C4-2B (cell line): ENCODE measurements at regions not wholly inside any gene's neighbourhood (a gene's known extent, or its start where the extent isn't known, plus 50 kb on each side); places are given as distances from the start of the nearest gene placed in this dataset.

ENCODE experiments used
- ZFX ChIP-seq: fragments of 450-650 bp; IDR thresholded peaks from 2 replicates; pipeline ENCODE4 v1.6.1; 2017
- TF ChIP-seq, protein P1 (sequence below): fragments of 450-650 bp; conservative IDR thresholded peaks from 2 replicates; pipeline ENCODE4 v1.5.1; 2017; ENCODE audit warnings: mild to moderate bottlenecking

DNA sequence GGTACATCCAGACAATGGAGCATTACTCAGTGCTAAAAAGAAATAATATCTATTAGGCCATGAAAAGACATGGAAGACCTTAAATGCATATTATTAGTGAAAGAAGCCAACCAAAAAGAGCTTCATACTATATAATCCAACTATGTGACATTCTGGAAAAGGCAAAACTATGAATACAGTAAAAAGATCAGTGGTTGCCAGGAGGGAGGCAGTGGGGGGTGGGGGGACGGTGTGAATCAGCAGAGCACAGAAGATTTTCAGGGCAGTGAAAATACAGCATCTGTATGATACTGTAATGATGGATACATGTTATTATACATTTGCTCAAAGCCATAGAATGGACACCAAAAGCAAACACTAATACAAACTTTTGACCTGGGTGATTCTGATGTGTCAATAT is 339.4 kb upstream of the SNX7 start:
- TF ChIP-seq, protein P1, sequence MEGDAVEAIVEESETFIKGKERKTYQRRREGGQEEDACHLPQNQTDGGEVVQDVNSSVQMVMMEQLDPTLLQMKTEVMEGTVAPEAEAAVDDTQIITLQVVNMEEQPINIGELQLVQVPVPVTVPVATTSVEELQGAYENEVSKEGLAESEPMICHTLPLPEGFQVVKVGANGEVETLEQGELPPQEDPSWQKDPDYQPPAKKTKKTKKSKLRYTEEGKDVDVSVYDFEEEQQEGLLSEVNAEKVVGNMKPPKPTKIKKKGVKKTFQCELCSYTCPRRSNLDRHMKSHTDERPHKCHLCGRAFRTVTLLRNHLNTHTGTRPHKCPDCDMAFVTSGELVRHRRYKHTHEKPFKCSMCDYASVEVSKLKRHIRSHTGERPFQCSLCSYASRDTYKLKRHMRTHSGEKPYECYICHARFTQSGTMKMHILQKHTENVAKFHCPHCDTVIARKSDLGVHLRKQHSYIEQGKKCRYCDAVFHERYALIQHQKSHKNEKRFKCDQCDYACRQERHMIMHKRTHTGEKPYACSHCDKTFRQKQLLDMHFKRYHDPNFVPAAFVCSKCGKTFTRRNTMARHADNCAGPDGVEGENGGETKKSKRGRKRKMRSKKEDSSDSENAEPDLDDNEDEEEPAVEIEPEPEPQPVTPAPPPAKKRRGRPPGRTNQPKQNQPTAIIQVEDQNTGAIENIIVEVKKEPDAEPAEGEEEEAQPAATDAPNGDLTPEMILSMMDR, result no peak
- TF ChIP-seq ZFX, result no peak
